Memory B cell (primary cell): ENCODE measurements at regions not wholly inside any gene's neighbourhood (a gene's known extent, or its start where the extent isn't known, plus 50 kb on each side); places are given as distances from the start of the nearest gene placed in this dataset.

Source experiments
- ATAC-seq: fragments of 150-1000 bp; cut with Tn5 transposase; 2 replicates; pipeline ENCODE4 v1.10.0; 2021; ENCODE audit warnings: low read depth, mild to moderate bottlenecking, moderate library complexity
- DNase-seq, 2 donors: peaks; one replicate each; pipeline ENCODE4 v3.0.0; 2022; ENCODE audit warnings: low spot score in 2 of 2
- H3K27ac Mint-ChIP-seq: one replicate; pipeline ENCODE4 v1.8.0; 2022; ENCODE audit warnings: mild to moderate bottlenecking, moderate library complexity, mixed read lengths
- H3K27me3 Mint-ChIP-seq: one replicate; pipeline ENCODE4 v1.8.0; 2022; ENCODE audit warnings: mixed read lengths
- H3K36me3 Mint-ChIP-seq: one replicate; pipeline ENCODE4 v1.8.0; 2022; ENCODE audit warnings: mild to moderate bottlenecking, mixed read lengths
- H3K4me1 Mint-ChIP-seq: one replicate; pipeline ENCODE4 v1.8.0; 2022; ENCODE audit warnings: mixed read lengths
- H3K4me3 Mint-ChIP-seq: one replicate; pipeline ENCODE4 v1.8.0; 2022; ENCODE audit warnings: mild to moderate bottlenecking, moderate library complexity, mixed read lengths
- H3K9me3 Mint-ChIP-seq: one replicate; pipeline ENCODE4 v1.8.0; 2022; ENCODE audit warnings: mixed read lengths

DNA sequence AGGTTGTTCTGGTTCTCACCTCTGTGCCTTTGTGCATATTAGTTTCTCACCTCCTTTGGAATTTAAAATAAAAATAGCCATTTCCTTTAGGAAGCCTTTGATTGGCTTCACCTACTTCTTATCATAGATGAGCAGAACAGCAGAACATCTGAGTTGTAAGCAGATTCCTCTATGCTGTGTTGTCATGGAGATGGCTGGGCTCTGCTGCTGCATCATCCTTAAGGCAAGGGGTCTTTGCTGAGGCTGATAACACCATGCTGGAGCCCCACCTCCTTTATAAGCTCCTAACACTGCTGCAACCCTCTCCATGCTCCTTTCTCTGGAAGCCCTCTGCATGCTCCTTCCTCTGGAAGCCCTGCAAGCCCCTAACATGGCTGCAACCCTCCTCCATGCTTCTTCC is 276.5 kb upstream of the TCF21 start:
- H3K4me1 Mint-ChIP-seq, result no peaks in the 10 kb centered on the region

DNA sequence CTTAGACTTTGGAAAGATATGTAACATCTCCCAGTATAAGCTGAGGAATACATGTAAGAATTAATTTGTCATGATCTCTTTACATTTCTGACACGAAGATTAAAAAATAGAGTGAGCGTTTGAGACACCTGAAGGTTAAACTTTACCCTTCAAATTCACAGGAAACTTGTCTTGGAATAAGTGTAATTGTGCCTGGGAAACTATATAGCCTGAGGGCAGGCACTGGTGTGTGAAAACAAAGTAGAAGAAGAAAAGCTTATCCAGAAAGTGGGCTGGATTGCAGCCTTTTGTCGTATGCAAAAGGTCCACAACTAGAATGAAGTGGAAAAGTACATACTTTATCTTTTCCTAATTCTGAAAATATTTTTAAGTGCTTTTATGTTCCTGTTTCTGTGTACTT is 275.7 kb upstream of the TCF21 start:
- Mint-ChIP-seq H3K9me3 (peaks cover 1% of the 10 kb centered on the region), H3K27ac (no peak overlapping the region), H3K27me3 (no peaks in the 10 kb centered on the region), H3K4me3 (no peak overlapping the region), H3K4me1 (no peaks in the 10 kb centered on the region), H3K36me3 (no peaks in the 10 kb centered on the region)
- DNase-seq (no peak), ATAC-seq (no peak)

More for the DNA sequence above, 276.5 kb upstream of the TCF21 start:
- ATAC-seq (no peak), DNase-seq (no peak)
- no peaks in the 10 kb centered on the region for H3K36me3 Mint-ChIP-seq
- peaks cover 1% of the 10 kb centered on the region for H3K9me3 Mint-ChIP-seq
- H3K4me3 Mint-ChIP-seq, result no peak overlapping the region
- H3K27ac Mint-ChIP-seq, result no peak overlapping the region
- H3K27me3 Mint-ChIP-seq, result no peaks in the 10 kb centered on the region

DNA sequence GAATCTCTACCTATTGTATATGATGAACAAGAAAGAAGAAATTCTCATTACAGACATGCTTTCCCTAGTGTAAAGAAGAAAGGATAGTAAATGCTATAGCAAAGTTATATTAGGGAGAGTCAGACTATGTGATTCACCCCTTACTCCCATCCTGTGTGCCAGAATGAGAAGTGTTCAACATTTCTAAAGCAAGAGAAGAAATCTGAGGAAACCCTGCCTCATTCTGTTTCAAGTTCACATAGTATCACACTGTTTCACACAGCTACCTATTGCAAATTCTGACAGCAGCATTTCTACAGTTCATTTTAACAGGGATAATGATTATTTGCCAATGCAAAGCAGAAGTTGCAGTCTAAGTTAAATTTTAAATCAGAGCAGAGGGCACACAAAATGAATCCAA is 267.2 kb upstream of the TCF21 start:
- H3K27ac Mint-ChIP-seq, result no peak overlapping the region
- no peak overlapping the region for H3K4me3 Mint-ChIP-seq
- H3K36me3 Mint-ChIP-seq, result no peaks in the 10 kb centered on the region
- DNase-seq, result no peak
- no peak for ATAC-seq
- H3K27me3 Mint-ChIP-seq, result peaks cover 2% of the 10 kb centered on the region
- H3K9me3 Mint-ChIP-seq, result peaks cover 5% of the 10 kb centered on the region
- no peaks in the 10 kb centered on the region for H3K4me1 Mint-ChIP-seq

DNA sequence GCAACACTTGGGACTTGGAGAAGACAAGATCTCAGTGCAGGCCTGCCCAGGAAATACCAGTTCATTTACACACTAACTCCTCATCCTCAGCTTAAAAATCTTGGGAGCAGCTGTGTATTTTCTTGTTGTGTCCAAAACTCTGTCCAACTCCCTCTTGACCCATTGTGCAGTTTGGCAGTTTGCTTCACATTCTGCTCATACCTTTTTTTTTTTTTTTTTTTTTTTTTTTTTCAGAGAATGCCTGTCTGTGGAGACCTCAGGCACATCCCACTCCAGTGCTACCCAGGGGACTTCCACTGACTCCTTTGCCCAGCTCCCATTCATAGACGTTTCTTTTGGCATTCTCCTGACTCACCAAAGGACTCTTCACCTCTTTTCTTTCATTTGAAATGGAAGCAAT is 265.8 kb upstream of the TCF21 start:
- H3K9me3 Mint-ChIP-seq, result peaks cover 5% of the 10 kb centered on the region
- ATAC-seq (no peak), DNase-seq (no peak)
- no peaks in the 10 kb centered on the region for H3K4me1 Mint-ChIP-seq
- H3K27me3 Mint-ChIP-seq, result peaks cover 2% of the 10 kb centered on the region
- no peak overlapping the region for H3K4me3 Mint-ChIP-seq
- H3K27ac Mint-ChIP-seq, result no peak overlapping the region
- no peaks in the 10 kb centered on the region for H3K36me3 Mint-ChIP-seq

DNA sequence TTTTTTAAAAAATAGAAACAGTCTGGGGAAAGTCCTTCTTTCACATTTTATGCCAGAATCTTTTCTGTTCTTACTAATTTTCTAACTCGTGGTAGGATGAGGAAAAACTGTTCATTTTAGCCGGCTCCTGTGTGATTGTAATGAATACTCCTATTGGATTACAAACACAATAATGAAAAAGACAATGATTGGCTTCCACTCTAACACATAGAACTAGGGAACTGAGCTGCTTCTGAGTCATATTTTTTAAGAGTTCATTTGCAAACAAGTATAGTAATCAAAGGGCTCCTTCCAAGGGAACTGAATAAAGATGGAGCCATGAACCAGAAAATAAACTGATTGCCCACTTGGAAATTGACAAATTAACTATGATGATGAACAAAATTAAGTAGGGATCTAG is 265.3 kb upstream of the TCF21 start:
- no peak for DNase-seq
- H3K9me3 Mint-ChIP-seq, result peaks cover 5% of the 10 kb centered on the region
- H3K36me3 Mint-ChIP-seq, result no peaks in the 10 kb centered on the region
- ATAC-seq, result no peak
- no peak overlapping the region for H3K27ac Mint-ChIP-seq
- H3K4me1 Mint-ChIP-seq, result no peaks in the 10 kb centered on the region
- H3K4me3 Mint-ChIP-seq, result no peak overlapping the region
- H3K27me3 Mint-ChIP-seq, result peaks cover 2% of the 10 kb centered on the region

DNA sequence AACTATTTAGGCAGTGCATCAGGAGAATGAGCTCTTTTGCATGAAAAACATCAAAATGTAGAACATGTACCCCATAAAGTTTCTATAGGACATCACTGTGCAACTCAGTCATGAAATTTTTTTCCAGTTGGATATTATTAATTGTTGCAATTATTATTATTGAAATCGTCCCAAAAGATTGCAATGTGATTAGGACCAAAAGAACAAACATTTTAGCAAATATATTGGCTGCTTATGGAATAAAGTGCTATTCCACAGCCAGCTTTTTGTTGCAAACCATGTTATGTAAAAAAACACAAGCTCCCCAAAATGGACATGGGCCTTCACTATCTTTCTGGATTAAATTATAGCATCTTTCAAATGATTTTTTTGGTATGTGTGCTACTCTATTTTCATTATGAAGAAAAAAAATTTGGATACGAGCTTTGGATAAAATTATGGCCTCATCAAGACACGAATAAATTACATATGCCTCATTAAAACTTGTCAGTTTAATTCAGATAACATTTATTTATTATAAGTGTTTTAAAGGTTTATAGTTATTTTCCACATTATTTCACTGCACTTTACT is 262.7 kb upstream of the TCF21 start:
- DNase-seq, result no peak
- Mint-ChIP-seq H3K4me3 (no peak overlapping the region), H3K9me3 (no peaks in the 10 kb centered on the region), H3K27ac (no peak overlapping the region), H3K36me3 (no peaks in the 10 kb centered on the region), H3K27me3 (peaks cover 2% of the 10 kb centered on the region), H3K4me1 (no peaks in the 10 kb centered on the region)
- no peak for ATAC-seq

DNA sequence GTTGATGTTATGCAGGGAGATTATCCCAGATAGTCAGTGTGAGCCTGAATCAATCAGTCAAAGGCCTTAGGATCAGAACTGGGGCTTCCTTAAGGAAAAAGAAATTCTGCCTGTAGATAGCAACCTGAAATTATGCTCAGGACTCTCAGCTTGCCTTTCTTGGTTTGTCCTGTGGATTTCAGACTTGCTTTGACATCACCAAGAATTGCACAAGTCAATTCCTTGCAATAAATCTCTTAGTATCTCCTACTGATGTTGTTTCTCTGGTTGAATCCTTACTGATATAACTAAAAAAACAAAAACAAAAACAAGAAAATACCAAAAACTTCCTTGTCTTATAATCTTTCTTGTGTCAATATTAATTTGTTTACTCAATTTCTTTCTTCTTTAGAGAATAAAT is 258.9 kb upstream of the TCF21 start:
- DNase-seq (no peak), ATAC-seq (no peak)
- Mint-ChIP-seq H3K9me3 (no peaks in the 10 kb centered on the region), H3K27me3 (no peaks in the 10 kb centered on the region), H3K4me3 (no peak overlapping the region), H3K27ac (no peak overlapping the region), H3K4me1 (no peaks in the 10 kb centered on the region), H3K36me3 (no peaks in the 10 kb centered on the region)

DNA sequence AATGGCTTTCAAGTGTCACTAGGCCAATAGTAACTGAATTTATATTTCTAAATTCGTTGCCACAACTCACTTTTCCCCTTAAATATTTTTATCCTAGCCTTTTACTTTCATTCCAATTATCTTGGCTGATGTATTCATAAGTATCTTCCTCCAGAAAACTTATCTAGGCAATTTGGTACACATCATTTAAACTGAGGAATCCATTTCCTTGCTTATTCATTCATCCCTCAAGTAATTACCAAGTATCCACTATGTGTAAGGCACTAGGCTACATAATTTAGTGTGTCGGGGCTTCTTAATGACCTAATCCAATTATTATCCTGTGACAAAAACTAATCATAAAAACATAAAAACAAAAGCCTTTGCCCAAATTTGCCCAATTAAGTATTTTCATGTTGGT is 258.3 kb upstream of the TCF21 start:
- Mint-ChIP-seq H3K36me3 (no peaks in the 10 kb centered on the region), H3K9me3 (no peaks in the 10 kb centered on the region), H3K27me3 (no peaks in the 10 kb centered on the region), H3K4me1 (no peaks in the 10 kb centered on the region), H3K4me3 (no peak overlapping the region), H3K27ac (no peak overlapping the region)
- ATAC-seq (no peak), DNase-seq (no peak)

DNA sequence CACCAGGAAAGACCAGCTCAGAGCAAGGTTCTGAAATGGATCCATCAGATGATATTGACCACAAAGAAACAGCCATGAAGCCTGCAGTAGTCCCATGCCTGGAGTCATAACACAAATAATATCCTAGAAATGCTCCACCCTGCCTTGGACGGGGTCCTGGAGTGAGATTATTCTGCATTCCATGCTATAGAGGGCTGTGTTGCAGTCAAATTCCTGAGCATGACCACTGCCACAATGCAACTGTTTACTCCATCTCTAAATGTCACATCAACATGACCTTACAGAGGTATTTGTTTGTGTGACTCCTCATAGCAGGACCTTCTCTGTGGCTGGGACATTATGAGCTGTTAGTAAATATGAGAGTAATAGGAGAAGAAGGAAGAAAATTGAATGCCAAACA is 257.5 kb upstream of the TCF21 start:
- ATAC-seq (no peak), DNase-seq (no peak)
- Mint-ChIP-seq H3K4me1 (no peaks in the 10 kb centered on the region), H3K36me3 (no peaks in the 10 kb centered on the region), H3K9me3 (no peaks in the 10 kb centered on the region), H3K27ac (no peak overlapping the region), H3K4me3 (no peak overlapping the region), H3K27me3 (no peaks in the 10 kb centered on the region)

DNA sequence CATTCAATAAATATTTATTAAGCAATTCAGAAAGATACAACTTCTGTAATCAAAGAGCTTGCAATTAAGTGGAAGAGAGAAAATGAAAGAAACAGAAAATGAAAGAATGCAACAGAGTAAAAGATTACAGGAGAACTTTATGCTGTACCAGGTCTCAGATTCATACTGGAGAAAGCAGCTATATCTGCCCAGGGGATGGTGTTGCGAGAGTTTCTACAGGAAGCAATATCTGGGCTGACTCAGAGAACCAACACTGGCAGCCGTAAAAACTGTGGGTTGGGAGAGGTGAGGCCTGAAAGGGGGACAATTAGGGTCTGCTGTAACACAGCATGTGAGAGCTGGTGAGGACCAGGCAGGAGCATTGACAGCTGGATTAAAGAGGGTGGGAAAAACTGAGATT is 256.7 kb upstream of the TCF21 start:
- no peaks in the 10 kb centered on the region for H3K4me1 Mint-ChIP-seq
- H3K27me3 Mint-ChIP-seq, result no peaks in the 10 kb centered on the region
- no peak overlapping the region for H3K27ac Mint-ChIP-seq
- H3K4me3 Mint-ChIP-seq, result no peak overlapping the region
- DNase-seq (no peak), ATAC-seq (no peak)
- H3K36me3 Mint-ChIP-seq, result no peaks in the 10 kb centered on the region
- H3K9me3 Mint-ChIP-seq, result no peaks in the 10 kb centered on the region

DNA sequence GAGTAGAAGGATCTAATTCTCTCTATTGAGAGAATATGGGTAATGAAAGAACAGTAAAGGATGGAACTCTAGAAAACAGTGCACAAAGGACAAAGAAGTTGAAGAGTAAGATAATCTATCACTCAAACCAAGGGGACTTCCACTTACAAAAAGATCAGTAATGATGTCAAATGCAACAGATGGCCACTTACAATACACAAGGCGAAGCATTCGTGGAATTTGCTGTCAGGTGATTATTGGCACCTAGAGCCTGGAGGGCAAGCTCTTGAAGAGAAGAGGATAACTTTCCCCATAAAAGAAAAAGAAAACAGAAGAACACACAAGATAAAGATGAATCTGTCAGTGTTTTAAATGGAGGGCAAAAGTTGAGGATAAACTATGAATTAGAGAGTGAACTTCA is 256.0 kb upstream of the TCF21 start:
- Mint-ChIP-seq H3K36me3 (no peaks in the 10 kb centered on the region), H3K9me3 (no peaks in the 10 kb centered on the region), H3K4me1 (no peaks in the 10 kb centered on the region), H3K4me3 (no peak overlapping the region), H3K27me3 (no peaks in the 10 kb centered on the region), H3K27ac (no peak overlapping the region)
- DNase-seq, result no peak
- no peak for ATAC-seq

DNA sequence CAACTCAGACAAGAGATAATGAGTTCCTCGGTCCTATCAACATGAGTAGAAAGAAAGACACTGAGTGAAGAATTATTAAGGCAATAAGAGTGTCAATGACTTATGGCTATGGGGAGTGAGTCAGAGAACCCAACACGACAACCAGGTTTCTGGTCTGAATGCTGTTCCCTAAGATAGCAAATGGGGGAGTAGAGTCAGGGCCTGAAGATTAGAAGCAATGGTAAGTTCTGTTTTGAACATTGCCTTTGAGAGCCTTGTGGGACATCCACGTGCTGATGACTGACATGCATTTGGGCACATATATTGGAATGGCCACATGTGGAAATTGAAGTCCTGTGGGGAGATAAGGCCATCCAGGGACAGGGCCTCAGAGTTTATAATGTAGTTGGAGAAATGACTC is 254.4 kb upstream of the TCF21 start:
- no peaks in the 10 kb centered on the region for H3K4me1 Mint-ChIP-seq
- no peak overlapping the region for H3K27ac Mint-ChIP-seq
- no peaks in the 10 kb centered on the region for H3K36me3 Mint-ChIP-seq
- peaks cover 3% of the 10 kb centered on the region for H3K9me3 Mint-ChIP-seq
- DNase-seq (no peak), ATAC-seq (no peak)
- no peaks in the 10 kb centered on the region for H3K27me3 Mint-ChIP-seq
- H3K4me3 Mint-ChIP-seq, result no peak overlapping the region

DNA sequence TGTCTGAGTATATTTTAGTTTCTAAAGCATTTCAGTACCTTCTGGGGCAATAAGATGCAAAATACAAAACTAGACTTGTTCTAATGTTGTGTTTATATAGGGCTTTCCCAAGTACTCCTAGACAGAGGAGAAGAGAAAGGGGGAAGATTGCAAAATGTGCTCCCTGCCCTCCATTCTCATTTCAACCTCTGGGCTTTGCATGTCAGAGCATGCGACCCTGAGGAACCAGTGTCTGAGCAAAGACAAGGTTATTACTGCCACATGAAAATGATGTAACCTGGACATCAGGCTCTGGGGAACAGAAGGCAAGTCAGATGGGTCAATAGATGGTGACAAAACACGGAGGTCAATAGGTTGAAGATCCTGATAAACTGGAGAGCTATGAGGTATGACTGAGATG is 253.5 kb upstream of the TCF21 start:
- Mint-ChIP-seq H3K4me3 (no peak overlapping the region), H3K4me1 (no peaks in the 10 kb centered on the region), H3K27ac (no peak overlapping the region), H3K36me3 (no peaks in the 10 kb centered on the region), H3K27me3 (no peaks in the 10 kb centered on the region), H3K9me3 (peaks cover 3% of the 10 kb centered on the region)
- DNase-seq (no peak), ATAC-seq (no peak)

DNA sequence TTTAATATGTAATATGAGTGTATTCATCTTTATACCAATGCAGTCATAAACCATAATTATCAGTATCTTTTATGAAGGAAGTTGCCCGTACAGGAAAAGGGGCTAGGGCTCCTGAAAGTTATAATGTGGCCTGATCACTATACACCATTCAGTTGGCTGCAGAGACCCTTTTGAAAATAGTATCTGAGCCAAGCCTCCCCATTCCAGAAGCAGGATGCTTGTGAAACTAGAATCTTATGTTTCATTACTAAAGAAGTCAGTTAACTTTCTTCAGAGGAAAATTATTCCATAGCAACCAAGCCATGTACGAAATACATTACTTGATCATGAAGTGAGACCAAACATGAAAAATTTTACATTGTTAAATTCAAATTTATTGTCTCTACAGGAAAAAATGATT is 251.5 kb upstream of the TCF21 start:
- peaks cover 3% of the 10 kb centered on the region for H3K9me3 Mint-ChIP-seq
- H3K27me3 Mint-ChIP-seq, result no peaks in the 10 kb centered on the region
- DNase-seq, result no peak
- H3K4me1 Mint-ChIP-seq, result no peaks in the 10 kb centered on the region
- no peaks in the 10 kb centered on the region for H3K36me3 Mint-ChIP-seq
- H3K4me3 Mint-ChIP-seq, result no peak overlapping the region
- no peak overlapping the region for H3K27ac Mint-ChIP-seq
- no peak for ATAC-seq

DNA sequence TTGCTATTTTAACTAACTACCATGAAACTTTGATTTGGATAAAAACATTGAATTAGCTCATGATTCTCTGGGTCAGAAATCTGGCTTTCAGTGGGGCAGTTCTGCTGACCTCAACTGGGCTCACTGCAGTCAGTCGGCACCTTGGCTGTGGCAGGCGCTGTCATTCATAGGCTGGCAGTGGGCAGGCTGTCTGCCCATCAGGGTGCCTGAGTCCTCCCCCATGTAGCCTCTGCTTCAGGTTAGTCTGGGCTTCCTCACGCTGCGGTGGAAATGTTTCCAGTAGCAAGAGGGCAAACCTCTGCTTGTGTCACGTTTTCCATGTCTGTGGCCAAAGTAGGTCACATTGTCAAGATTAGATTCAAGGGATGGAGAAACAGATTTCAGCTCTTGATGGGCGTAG is 251.0 kb upstream of the TCF21 start:
- Mint-ChIP-seq H3K27ac (no peak overlapping the region), H3K4me1 (no peaks in the 10 kb centered on the region), H3K27me3 (no peaks in the 10 kb centered on the region), H3K9me3 (peaks cover 3% of the 10 kb centered on the region), H3K4me3 (no peak overlapping the region), H3K36me3 (no peaks in the 10 kb centered on the region)
- DNase-seq, result no peak
- no peak for ATAC-seq

DNA sequence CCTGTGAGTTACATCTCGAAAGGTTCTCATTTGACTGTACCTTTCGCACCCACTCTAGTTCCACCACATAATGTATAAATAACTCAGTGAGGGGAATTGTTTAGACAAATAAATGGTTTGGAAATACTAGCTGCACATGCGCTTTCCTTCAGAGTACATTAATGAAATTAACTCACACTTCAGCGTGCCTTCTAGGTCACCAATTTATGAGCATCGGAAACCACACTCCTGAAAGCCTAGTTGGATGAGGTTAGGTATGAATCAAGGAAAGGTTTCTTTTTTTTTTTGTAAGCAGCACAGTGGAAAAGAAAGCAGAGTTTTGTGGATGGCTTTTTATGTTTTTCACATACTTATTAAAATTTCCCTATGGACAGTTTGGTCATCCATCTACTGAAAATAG is 247.8 kb upstream of the TCF21 start:
- Mint-ChIP-seq H3K27ac (no peak overlapping the region), H3K27me3 (no peaks in the 10 kb centered on the region), H3K36me3 (no peaks in the 10 kb centered on the region), H3K4me3 (no peak overlapping the region), H3K9me3 (peaks cover 3% of the 10 kb centered on the region), H3K4me1 (no peaks in the 10 kb centered on the region)
- ATAC-seq (no peak), DNase-seq (no peak)
